IMR-90 (cell line): ENCODE measurements at regions not wholly inside any gene's neighbourhood (a gene's known extent, or its start where the extent isn't known, plus 50 kb on each side); places are given as distances from the start of the nearest gene placed in this dataset. TPM values are rescaled to one million over a fixed set of nuclear protein-coding genes. Genes with fewer than 3 reads are reported as not detected.

Source experiments
- microRNA-seq, 2 experiments: library from miRNA; stranded (forward) in 1 of 2; unstranded in 1 of 2; fragments of 10-50 nt in 1 of 2; fragments of <30 nt in 1 of 2; gene quantifications in 1 of 2; microRNA quantifications in 1 of 2; one replicate each; pipeline versions ENCODE3 to v1.1.0; 2013 to 2020; ENCODE audit not compliant: insufficient read depth in 1 of 2, insufficient read length in 1 of 2, unreplicated experiment in 1 of 2
- small RNA-seq, 5 experiments: library from RNA; depleted of rRNA; stranded (forward); fragments of <200 nt; gene quantifications; one replicate each; pipeline ENCODE3, GENCODE V24; 2012

Small RNAs in the stretch of these regions (microRNA-seq; reads per million reads assigned to microRNA genes)
- gene RN7SL214P (ENCODE audit: insufficient read depth, insufficient read length): not detected

Small RNAs in the stretch of these regions (small RNA-seq; reads per million reads assigned to genes)
- 0 reads per million in 5 experiments for gene RN7SL214P
